ENCODE measurements at regions not wholly inside any gene's neighbourhood (a gene's known extent, or its start where the extent isn't known, plus 50 kb on each side); places are given as distances from the start of the nearest gene placed in this dataset.

GRCh38 chrX:27918799-27919198, 62.5 kb downstream of the DCAF8L1 start:
- peak; percentile 10 for TF ChIP-seq CTCF (IDR thresholded peaks at IDR 0.05; ENCODE audit: insufficient read depth, low read depth, low read length)
- no peak for TF ChIP-seq EZH2 (IDR thresholded peaks at IDR 0.05; ENCODE audit: insufficient read depth, low read length)

Measured in astrocyte (in vitro differentiated cells and primary cell).